Osteocyte (in vitro differentiated cells): ENCODE measurements at regions not wholly inside any gene's neighbourhood (a gene's known extent, or its start where the extent isn't known, plus 50 kb on each side); places are given as distances from the start of the nearest gene placed in this dataset.

ENCODE experiments used
- DNase-seq: peaks from one replicate; pipeline ENCODE4 v3.0.0; 2021; ENCODE audit warnings: mixed read lengths; ENCODE audit not compliant: unreplicated experiment; ENCODE audit errors: extremely low spot score
- H3K27ac Mint-ChIP-seq: one replicate; pipeline ENCODE4 v1.8.0; 2021; ENCODE audit warnings: mild to moderate bottlenecking, mixed read lengths; ENCODE audit not compliant: unreplicated experiment
- H3K27me3 Mint-ChIP-seq: one replicate; pipeline ENCODE4 v1.8.0; 2021; ENCODE audit warnings: mixed read lengths; ENCODE audit not compliant: unreplicated experiment
- H3K36me3 Mint-ChIP-seq: one replicate; pipeline ENCODE4 v1.8.0; 2021; ENCODE audit warnings: mixed read lengths; ENCODE audit not compliant: unreplicated experiment
- H3K4me1 Mint-ChIP-seq: one replicate; pipeline ENCODE4 v1.8.0; 2021; ENCODE audit warnings: mixed read lengths; ENCODE audit not compliant: unreplicated experiment
- H3K4me3 Mint-ChIP-seq: one replicate; pipeline ENCODE4 v1.8.0; 2021; ENCODE audit warnings: mild to moderate bottlenecking, moderate library complexity, mixed read lengths; ENCODE audit not compliant: unreplicated experiment
- H3K9me3 Mint-ChIP-seq: one replicate; pipeline ENCODE4 v1.8.0; 2021; ENCODE audit warnings: mixed read lengths; ENCODE audit not compliant: unreplicated experiment
- TF ChIP-seq, protein P1 (sequence below): fragments of 200-600 bp; sonication (generic); IDR thresholded peaks from 2 replicates; pipeline ENCODE4 v1.5.0; 2021; ENCODE audit warnings: antibody characterized with exemption, mild to moderate bottlenecking, moderate library complexity

DNA sequence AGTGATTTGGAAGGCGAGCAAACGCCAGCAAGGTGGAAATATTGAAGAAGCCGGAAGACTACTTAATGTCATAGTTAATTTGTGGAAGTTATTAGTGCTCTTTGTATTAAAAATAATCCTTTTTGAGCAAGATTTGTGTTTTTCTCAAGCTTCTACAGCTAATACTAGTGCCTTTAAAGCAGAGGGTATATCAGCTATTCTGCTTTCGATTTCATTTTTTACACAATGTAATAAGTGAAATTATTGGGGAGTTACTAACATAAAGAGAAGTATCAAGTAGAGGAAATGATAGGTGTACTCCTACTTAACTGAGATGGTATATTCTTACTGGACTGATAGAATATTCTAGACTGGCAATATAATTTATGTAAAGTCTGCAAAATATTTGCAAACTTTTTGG is 392.4 kb upstream of the DCN start:
- Mint-ChIP-seq H3K4me3 (no peak overlapping the region), H3K27me3 (no peaks in the 10 kb centered on the region), H3K4me1 (peaks cover 13% of the 10 kb centered on the region), H3K36me3 (no peaks in the 10 kb centered on the region), H3K9me3 (no peaks in the 10 kb centered on the region), H3K27ac (no peak overlapping the region)
- TF ChIP-seq, protein P1, sequence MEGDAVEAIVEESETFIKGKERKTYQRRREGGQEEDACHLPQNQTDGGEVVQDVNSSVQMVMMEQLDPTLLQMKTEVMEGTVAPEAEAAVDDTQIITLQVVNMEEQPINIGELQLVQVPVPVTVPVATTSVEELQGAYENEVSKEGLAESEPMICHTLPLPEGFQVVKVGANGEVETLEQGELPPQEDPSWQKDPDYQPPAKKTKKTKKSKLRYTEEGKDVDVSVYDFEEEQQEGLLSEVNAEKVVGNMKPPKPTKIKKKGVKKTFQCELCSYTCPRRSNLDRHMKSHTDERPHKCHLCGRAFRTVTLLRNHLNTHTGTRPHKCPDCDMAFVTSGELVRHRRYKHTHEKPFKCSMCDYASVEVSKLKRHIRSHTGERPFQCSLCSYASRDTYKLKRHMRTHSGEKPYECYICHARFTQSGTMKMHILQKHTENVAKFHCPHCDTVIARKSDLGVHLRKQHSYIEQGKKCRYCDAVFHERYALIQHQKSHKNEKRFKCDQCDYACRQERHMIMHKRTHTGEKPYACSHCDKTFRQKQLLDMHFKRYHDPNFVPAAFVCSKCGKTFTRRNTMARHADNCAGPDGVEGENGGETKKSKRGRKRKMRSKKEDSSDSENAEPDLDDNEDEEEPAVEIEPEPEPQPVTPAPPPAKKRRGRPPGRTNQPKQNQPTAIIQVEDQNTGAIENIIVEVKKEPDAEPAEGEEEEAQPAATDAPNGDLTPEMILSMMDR, result no peak
- no peak for DNase-seq

DNA sequence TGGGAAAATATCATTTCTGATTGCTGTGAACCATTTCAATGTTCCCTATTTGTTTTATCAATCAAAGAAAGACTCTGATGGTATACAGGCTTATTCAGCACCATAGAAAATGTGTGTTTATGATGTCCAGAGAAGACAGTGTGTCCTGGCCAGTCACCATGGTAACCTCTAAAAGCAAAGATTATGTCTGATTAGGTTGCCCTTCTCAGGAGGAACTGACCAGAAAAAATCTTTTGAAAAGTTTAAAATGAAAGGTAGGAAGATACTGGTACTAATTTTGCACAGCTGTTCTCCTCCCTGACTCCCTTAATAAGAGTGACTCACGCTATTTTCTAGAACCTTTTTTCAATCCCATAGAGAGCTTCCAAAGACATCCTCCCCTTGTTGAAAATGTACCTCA is 391.8 kb upstream of the DCN start:
- H3K27ac Mint-ChIP-seq, result no peak overlapping the region
- TF ChIP-seq, protein P1, result no peak
- H3K4me3 Mint-ChIP-seq, result no peak overlapping the region
- H3K27me3 Mint-ChIP-seq, result no peaks in the 10 kb centered on the region
- no peak for DNase-seq
- H3K4me1 Mint-ChIP-seq, result peaks cover 13% of the 10 kb centered on the region
- H3K36me3 Mint-ChIP-seq, result no peaks in the 10 kb centered on the region
- H3K9me3 Mint-ChIP-seq, result no peaks in the 10 kb centered on the region

DNA sequence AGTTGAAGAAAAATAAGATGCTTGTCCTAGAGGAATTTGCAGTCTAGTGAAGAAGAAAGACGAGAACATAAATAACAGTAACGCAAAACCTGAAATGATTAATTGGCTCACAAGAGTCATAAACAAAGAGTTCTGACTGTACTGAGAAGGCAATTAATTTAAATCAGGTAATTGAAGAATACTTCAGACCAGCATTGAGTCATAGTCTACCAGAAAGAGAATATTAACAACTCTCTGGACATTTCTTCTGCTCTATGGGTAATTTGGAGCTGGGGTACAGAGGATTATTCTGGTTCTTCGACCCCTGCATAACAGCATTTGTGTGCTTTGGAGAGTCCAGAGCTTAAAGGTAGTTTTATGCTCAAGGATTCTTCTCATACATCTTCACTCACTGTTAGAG is 390.3 kb upstream of the DCN start:
- no peaks in the 10 kb centered on the region for H3K9me3 Mint-ChIP-seq
- no peaks in the 10 kb centered on the region for H3K27me3 Mint-ChIP-seq
- DNase-seq, result no peak
- H3K4me1 Mint-ChIP-seq, result peaks cover 4% of the 10 kb centered on the region
- H3K36me3 Mint-ChIP-seq, result no peaks in the 10 kb centered on the region
- no peak overlapping the region for H3K4me3 Mint-ChIP-seq
- TF ChIP-seq, protein P1, result no peak
- H3K27ac Mint-ChIP-seq, result no peak overlapping the region

DNA sequence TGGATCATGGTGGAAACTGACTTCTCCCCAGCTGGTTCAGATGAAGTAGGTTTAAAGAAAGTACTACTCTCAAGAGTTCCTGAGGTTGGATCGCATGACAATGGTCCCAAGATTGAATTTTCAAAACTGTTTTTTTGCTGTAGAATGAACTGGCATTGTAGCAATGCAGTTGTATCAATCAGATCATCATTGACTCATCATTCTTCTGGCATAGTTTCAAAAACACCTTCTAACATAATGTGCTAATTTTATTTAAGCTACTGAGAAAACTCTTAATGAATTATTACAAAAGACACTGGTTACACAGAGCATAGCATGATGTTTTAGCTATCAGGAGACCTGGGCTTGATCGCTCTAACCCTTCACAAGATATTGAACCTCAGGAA is 384.5 kb upstream of the DCN start:
- DNase-seq, result no peak
- H3K27ac Mint-ChIP-seq, result no peak overlapping the region
- H3K9me3 Mint-ChIP-seq, result no peaks in the 10 kb centered on the region
- no peak overlapping the region for H3K4me3 Mint-ChIP-seq
- no peaks in the 10 kb centered on the region for H3K36me3 Mint-ChIP-seq
- H3K27me3 Mint-ChIP-seq, result peaks cover 3% of the 10 kb centered on the region
- peaks cover 9% of the 10 kb centered on the region for H3K4me1 Mint-ChIP-seq
- TF ChIP-seq, protein P1, result no peak

DNA sequence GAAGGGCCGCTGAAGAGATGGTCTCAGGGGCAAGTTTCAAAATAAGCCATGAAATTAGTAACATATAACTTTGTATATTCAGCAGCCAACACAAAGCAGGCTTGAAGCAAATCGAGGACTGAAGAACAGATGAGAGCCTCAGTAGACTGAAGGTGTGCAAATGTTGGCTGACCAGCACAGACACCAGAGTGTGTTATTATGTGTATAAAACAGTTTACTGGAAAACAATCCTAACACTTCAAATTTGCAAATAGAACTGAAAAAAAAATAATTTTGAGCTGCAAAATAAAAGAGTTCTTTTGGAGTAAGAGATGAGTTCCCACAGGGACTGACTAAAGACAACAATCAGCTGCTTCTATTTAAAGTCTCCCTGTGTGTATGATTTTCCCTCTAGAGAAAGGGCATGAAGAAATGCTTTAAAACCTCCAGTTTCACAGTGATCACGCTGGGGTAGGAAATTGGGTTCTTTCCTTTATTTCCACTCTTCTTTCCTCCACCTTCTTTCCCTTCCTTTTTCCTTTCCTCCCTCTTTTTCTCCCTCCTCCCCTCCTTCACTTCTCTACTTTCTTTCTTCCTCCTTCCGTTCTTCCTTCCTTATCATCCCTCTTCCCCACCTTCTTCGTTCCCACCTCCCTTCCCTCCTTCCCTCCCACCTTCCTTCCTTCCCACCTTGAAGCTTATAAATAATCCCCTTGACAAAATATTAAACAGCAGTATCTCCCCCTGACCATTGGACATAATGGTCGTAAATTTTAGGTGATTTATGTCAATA is 383.9 kb upstream of the DCN start:
- H3K9me3 Mint-ChIP-seq, result no peaks in the 10 kb centered on the region
- no peaks in the 10 kb centered on the region for H3K36me3 Mint-ChIP-seq
- H3K4me3 Mint-ChIP-seq, result no peak overlapping the region
- peaks cover 3% of the 10 kb centered on the region for H3K27me3 Mint-ChIP-seq
- TF ChIP-seq, protein P1, result no peak
- H3K4me1 Mint-ChIP-seq, result peaks cover 11% of the 10 kb centered on the region
- no peak for DNase-seq
- no peak overlapping the region for H3K27ac Mint-ChIP-seq
